Activated T-cell treated with anti-CD3 and anti-CD28 coated beads, Interleukin-2, amount 50 U/mL, for 48 hours (primary cell): ENCODE measurements at regions not wholly inside any gene's neighbourhood (a gene's known extent, or its start where the extent isn't known, plus 50 kb on each side); places are given as distances from the start of the nearest gene placed in this dataset.

Experiments
- DNase-seq, 2 experiments: peaks; one replicate each; pipeline ENCODE4 v3.0.0-alpha.2; 2020

- DNase-seq: no peak
Observed at GRCh38 chr9:16203729-16204573, 651.1 kb downstream of the CCDC171 start.

- DNase-seq: no peak
Observed at GRCh38 chr9:16205455-16205854, 652.6 kb downstream of the CCDC171 start.

GRCh38 chr9:16206518-16206917 is 653.7 kb downstream of the CCDC171 start:
- DNase-seq: no peak

GRCh38 chr9:16207161-16207560 is 654.3 kb downstream of the CCDC171 start:
- no peak for DNase-seq

GRCh38 chr9:16210440-16210839 is 657.6 kb downstream of the CCDC171 start:
- no peak for DNase-seq

GRCh38 chr9:16211946-16212345 is 658.5 kb downstream of the BNC2 start:
- DNase-seq: no peak

GRCh38 chr9:16213781-16214515 is 656.5 kb downstream of the BNC2 start:
- no peak for DNase-seq

- DNase-seq: no peak
Observed at GRCh38 chr9:16214677-16215352, 655.7 kb downstream of the BNC2 start.

- DNase-seq: no peak
Observed at GRCh38 chr9:16215353-16215680, 655.2 kb downstream of the BNC2 start.

- DNase-seq: no peak
Observed at GRCh38 chr9:16217943-16218701, 652.3 kb downstream of the BNC2 start.

GRCh38 chr9:16221366-16221765 is 649.1 kb downstream of the BNC2 start:
- DNase-seq: no peak

- DNase-seq: no peak
Observed at GRCh38 chr9:16221822-16222547, 648.5 kb downstream of the BNC2 start.

GRCh38 chr9:16223074-16223871 is 647.2 kb downstream of the BNC2 start:
- no peak for DNase-seq

GRCh38 chr9:16230731-16231130 is 639.7 kb downstream of the BNC2 start:
- no peak for DNase-seq

GRCh38 chr9:16236311-16236710 is 634.2 kb downstream of the BNC2 start:
- no peak for DNase-seq

- no peak for DNase-seq
Observed at GRCh38 chr9:16236882-16237281, 633.6 kb downstream of the BNC2 start.

- DNase-seq: no peak
Observed at GRCh38 chr9:16238623-16239138, 631.8 kb downstream of the BNC2 start.

- no peak for DNase-seq
Observed at GRCh38 chr9:16241231-16241630, 629.2 kb downstream of the BNC2 start.

GRCh38 chr9:16243798-16244197 is 626.7 kb downstream of the BNC2 start:
- DNase-seq: no peak

- DNase-seq: no peak
Observed at GRCh38 chr9:16245756-16246440, 624.6 kb downstream of the BNC2 start.

GRCh38 chr9:16246785-16247184 is 623.7 kb downstream of the BNC2 start:
- DNase-seq: no peak
